K562 (cell line): ENCODE measurements at regions not wholly inside any gene's neighbourhood (a gene's known extent, or its start where the extent isn't known, plus 50 kb on each side); places are given as distances from the start of the nearest gene placed in this dataset.

Source experiments
- ATAC-seq: fragments of 200-7000 bp; cut with Tn5 transposase; 3 replicates; pipeline ENCODE4 v1.9.1; 2020; ENCODE audit warnings: moderate library complexity
- BruUV-seq: library from RNA; stranded (reverse); fragments of 400-500 nt; replicated peaks from 2 replicates; lab custom pipeline; 2021; lab: Mats Ljungman, UMichigan
- CTCF ChIA-PET: fragments of 300-600 bp; formaldehyde crosslinking; extraction: SDS; loops from one replicate; lab custom pipeline; 2021; ENCODE audit warnings: low intra/inter-chr PET ratio; lab: Yijun Ruan, JAX
- POLR2A ChIA-PET: fragments of 300-600, 350-650 bp; sonication (Branson Sonifier 250); formaldehyde crosslinking; extraction: SDS; loops from one replicate; lab custom pipeline; 2021; ENCODE audit warnings: antibody characterized with exemption, inconsistent platforms; lab: Yijun Ruan, JAX
- DNase-seq, 4 experiments: peaks; one replicate each; pipeline versions ENCODE4 v3.0.0 to v3.0.0-alpha.2; 2011 to 2018; ENCODE audit warnings: low spot score in 3 of 4, mixed read lengths in 3 of 4; ENCODE audit errors: extremely low read depth in 1 of 4
- FAIRE-seq: peaks from 2 replicates; lab custom pipeline; 2011; peaks lifted over from hg19 to GRCh38; lab: Jason Lieb, UNC
- H2AFZ ChIP-seq: 2 replicates; pipeline ENCODE4 v1.6.0; 2011; ENCODE audit warnings: low read depth, low read length, control low read depth, inconsistent platforms
- H3K27ac ChIP-seq: fragments of 200-600 bp; 3 replicates; pipeline ENCODE4 v1.8.0; 2011; ENCODE audit warnings: low read depth, mild to moderate bottlenecking, control low read depth, inconsistent platforms, low read length, moderate library complexity, mixed read lengths; ENCODE audit errors: extremely low read depth
- H3K27me3 ChIP-seq, 2 experiments: fragments of 300-600 bp in 1 of 2; 2 replicates in 1 of 2; 3 replicates in 1 of 2; pipeline versions ENCODE4 v1.6.0 to v1.8.0; 2011; ENCODE audit warnings: inconsistent platforms in 2 of 2, low read length in 2 of 2, mild to moderate bottlenecking in 1 of 2, mixed read lengths in 1 of 2, moderate library complexity in 1 of 2; ENCODE audit not compliant: control insufficient read depth in 2 of 2, insufficient read depth in 2 of 2
- H3K36me3 ChIP-seq: fragments of 300-600 bp; 3 replicates; pipeline ENCODE4 v1.8.0; 2011; ENCODE audit warnings: mild to moderate bottlenecking, low read length, inconsistent platforms; ENCODE audit not compliant: control insufficient read depth, insufficient read depth
- H3K4me1 ChIP-seq, 2 experiments: fragments of 200-600 bp in 1 of 2; replicated peaks in 1 of 2; 2 replicates in 1 of 2; 3 replicates in 1 of 2; pipeline versions ENCODE4 v1.5.1 to v1.8.0; 2011; ENCODE audit warnings: inconsistent platforms in 2 of 2, low read length in 2 of 2, mild to moderate bottlenecking in 1 of 2, mixed read lengths in 1 of 2, moderate library complexity in 1 of 2; ENCODE audit not compliant: control insufficient read depth in 2 of 2, insufficient read depth in 2 of 2
- H3K4me2 ChIP-seq: 2 replicates; pipeline ENCODE4 v1.6.1; 2011; ENCODE audit warnings: low read length, control low read depth, inconsistent platforms, mixed read lengths; ENCODE audit not compliant: insufficient read depth
- H3K4me3 ChIP-seq: fragments of 200-600 bp; sonication (generic), shearing (Covaris generic); 2 replicates; pipeline ENCODE4 v1.5.1; 2016; ENCODE audit warnings: control low read depth, inconsistent platforms
- H3K79me2 ChIP-seq: fragments of 200-600 bp; 3 replicates; pipeline ENCODE4 v1.8.0; 2011; ENCODE audit warnings: low read length, inconsistent platforms; ENCODE audit not compliant: control insufficient read depth, insufficient read depth
- H3K9ac ChIP-seq, 2 experiments: 2 replicates each; pipeline versions ENCODE4 v1.6.0 to v1.6.1; 2011; ENCODE audit warnings: low read depth in 2 of 2, low read length in 2 of 2, control low read depth in 1 of 2, inconsistent platforms in 1 of 2, mild to moderate bottlenecking in 1 of 2, mixed read lengths in 1 of 2; ENCODE audit not compliant: insufficient read depth in 1 of 2
- H3K9me1 ChIP-seq: one replicate; pipeline ENCODE4 v1.6.0; 2011; ENCODE audit warnings: inconsistent platforms, mild to moderate bottlenecking, low read length, moderate library complexity; ENCODE audit not compliant: control insufficient read depth, insufficient read depth
- H3K9me3 ChIP-seq: replicated peaks from 2 replicates; pipeline ENCODE4 v1.5.1; 2011; ENCODE audit warnings: low read depth, low read length, inconsistent platforms; ENCODE audit not compliant: control insufficient read depth, insufficient read depth
- H4K20me1 ChIP-seq: replicated peaks from 2 replicates; pipeline ENCODE4 v1.6.1; 2011; ENCODE audit warnings: low read length, inconsistent platforms, mixed read lengths; ENCODE audit not compliant: control insufficient read depth, insufficient read depth
- BACH1 ChIP-seq: fragments of 200-800 bp; sonication (Bioruptor generic); IDR thresholded peaks from 2 replicates; pipeline ENCODE4 v1.6.1; 2016; ENCODE audit warnings: missing genetic modification characterization, missing compliant biosample characterization
- CBX2 ChIP-seq: fragments of 200-600 bp; sonication (generic); IDR thresholded peaks from one replicate; pipeline ENCODE4 v1.6.1; 2012; ENCODE audit warnings: mild to moderate bottlenecking, low read length, inconsistent platforms; ENCODE audit not compliant: insufficient read depth, poor library complexity, severe bottlenecking
- CREBBP ChIP-seq: IDR thresholded peaks from one replicate; pipeline ENCODE4 v1.6.1; 2012; ENCODE audit warnings: low read depth, mild to moderate bottlenecking, control low read depth, inconsistent platforms, low read length
- KDM5B ChIP-seq: fragments of 200-600 bp; sonication (generic); IDR thresholded peaks from 2 replicates; pipeline ENCODE4 v1.6.1; 2012; ENCODE audit warnings: low read depth, mild to moderate bottlenecking, moderate library complexity, low read length, control low read depth, inconsistent platforms; ENCODE audit not compliant: insufficient replicate concordance
- MYNN ChIP-seq, 2 experiments: sonication (generic); formaldehyde crosslinking in 1 of 2; IDR thresholded peaks; 2 replicates each; pipeline versions ENCODE4 v1.5.0 to v1.6.1; 2016 to 2020; ENCODE audit warnings: antibody characterized with exemption in 1 of 2, missing genetic modification reagents in 1 of 2
- POLR2AphosphoS5 ChIP-seq: IDR thresholded peaks from 2 replicates; pipeline ENCODE4 v1.6.1; 2011; ENCODE audit warnings: mild to moderate bottlenecking, low read depth, low read length, moderate library complexity; ENCODE audit not compliant: control insufficient read depth, insufficient read depth
- SAFB ChIP-seq: fragments of 200-400 bp; formaldehyde crosslinking; IDR thresholded peaks from 2 replicates; pipeline ENCODE4 v1.6.1; 2017; ENCODE audit warnings: low read depth, low read length, borderline replicate concordance
- SOX6 ChIP-seq: fragments of 450-650 bp; IDR thresholded peaks from 2 replicates; pipeline ENCODE4 v1.6.1; 2014; ENCODE audit warnings: mild to moderate bottlenecking
- SREBF1 ChIP-seq: fragments of 150-350 bp; IDR thresholded peaks from 2 replicates; pipeline ENCODE4 v1.6.1; 2014; ENCODE audit warnings: antibody characterized with exemption, low read depth, low read length, borderline replicate concordance
- TCF15 ChIP-seq: fragments of 250-450 bp; sonication (Bioruptor Pico); IDR thresholded peaks from 2 replicates; pipeline ENCODE4 v1.8.0; 2022; ENCODE audit warnings: moderate library complexity, mild to moderate bottlenecking, inconsistent platforms
- USF1 ChIP-seq: sonication (generic); formaldehyde crosslinking; IDR thresholded peaks from 2 replicates; pipeline ENCODE4 v1.9.0; 2022; ENCODE audit warnings: mild to moderate bottlenecking, missing genetic modification reagents
- YY1 ChIP-seq, 3 experiments: IDR thresholded peaks; 2 replicates each; pipeline ENCODE4 v1.6.1; 2011; ENCODE audit warnings: low read length in 2 of 3, mild to moderate bottlenecking in 2 of 3, moderate library complexity in 2 of 3, borderline replicate concordance in 1 of 3, control low read depth in 1 of 3, low read depth in 1 of 3; ENCODE audit not compliant: insufficient read depth in 3 of 3, insufficient replicate concordance in 2 of 3, control insufficient read depth in 1 of 3, insufficient read length in 1 of 3; ENCODE audit errors: extremely low read depth in 1 of 3
- ZBTB1 ChIP-seq: sonication (generic); formaldehyde crosslinking; IDR thresholded peaks from 2 replicates; pipeline ENCODE4 v1.8.1; 2023; ENCODE audit warnings: missing genetic modification reagents, low read depth, mild to moderate bottlenecking, borderline replicate concordance
- ZNF395 ChIP-seq: fragments of 200-800 bp; sonication (Bioruptor generic); IDR thresholded peaks from 2 replicates; pipeline ENCODE4 v1.6.1; 2017; ENCODE audit warnings: missing genetic modification characterization, missing compliant biosample characterization
- ZNF507 ChIP-seq: conservative IDR thresholded peaks from 2 replicates; pipeline ENCODE4 v1.6.1; 2017; ENCODE audit warnings: missing genetic modification characterization, missing compliant biosample characterization
- ZNF655 ChIP-seq: fragments of 250-450 bp; sonication (Bioruptor Pico); IDR thresholded peaks from 2 replicates; pipeline ENCODE4 v1.5.0; 2021
- ZNF778 ChIP-seq: fragments of 450-650 bp; formaldehyde crosslinking; IDR thresholded peaks from 2 replicates; pipeline ENCODE4 v1.4.0; 2020; ENCODE audit warnings: mild to moderate bottlenecking, moderate library complexity
- WGBS: fragments of 100-300 bp; shearing (Covaris generic); methylation state at CpG from one replicate; pipeline ENCODE4 v1.1.6; 2016; ENCODE audit warnings: low coverage, mixed read lengths; ENCODE audit not compliant: insufficient coverage; ENCODE audit errors: missing lambda C conversion rate; 5-methylcytosine and 5-hydroxymethylcytosine counted together
- in situ Hi-C: fragments of 300-500 bp; cut with MboI; formaldehyde crosslinking; loops from 4 replicates; pipeline ENCODE4 v1.15.0; 2018; ENCODE audit warnings: inconsistent platforms, mixed read lengths
- intact Hi-C: fragments of 100-400 bp; cut with micrococcal nuclease; formaldehyde crosslinking; loops from 2 replicates; pipeline ENCODE4 v1.14.2; 2022

- no peak for ATAC-seq
- H3K4me1 ChIP-seq: no peaks in the 10 kb centered on the region
- no peaks in the 10 kb centered on the region for H3K27me3 ChIP-seq
- H3K79me2 ChIP-seq: no peaks in the 10 kb centered on the region
- intact Hi-C loops (no loop called here), in situ Hi-C loops (no loop called here)
- WGBS: no CpG with 5 or more reads among the region's 2 CpGs
- H3K4me3 ChIP-seq: no peak overlapping the region
- no peak overlapping the region for H3K27ac ChIP-seq
- no peaks in the 10 kb centered on the region for H3K9me3 ChIP-seq
- ChIA-PET CTCF (no interaction called here), POLR2A (no interaction called here)
- H3K4me2 ChIP-seq: no peak overlapping the region
- H4K20me1 ChIP-seq: no peaks in the 10 kb centered on the region
- no TSS peak for BruUV-seq
- H3K9ac ChIP-seq: no peak overlapping the region
- no peak for DNase-seq
- no peak for FAIRE-seq
- H2AFZ ChIP-seq: no peak overlapping the region
- no peaks in the 10 kb centered on the region for H3K36me3 ChIP-seq
- TF ChIP-seq SREBF1: no peak
- TF ChIP-seq KDM5B: no peak
- no peak for TF ChIP-seq SOX6
- TF ChIP-seq POLR2AphosphoS5: no peak
- no peak for TF ChIP-seq ZNF395 (CRISPR knock-in tag)
- TF ChIP-seq SAFB: no peak
- no peak for TF ChIP-seq CREBBP
- TF ChIP-seq ZNF507 (tag): no peak
- TF ChIP-seq CBX2: no peak
- no peak for TF ChIP-seq USF1 (CRISPR knock-in tag)
- no peak for TF ChIP-seq MYNN (IDR thresholded peaks at IDR 0.05)
- no peak for TF ChIP-seq MYNN (CRISPR knock-in tag; IDR thresholded peaks at IDR 0.05)
- TF ChIP-seq TCF15 (CRISPR knock-in tag): no peak
- no peak for TF ChIP-seq BACH1 (tag)
- TF ChIP-seq YY1 (IDR thresholded peaks at IDR 0.05; ENCODE audit: borderline replicate concordance in 1 of 3, control insufficient read depth in 1 of 3, extremely low read depth in 1 of 3, insufficient read depth in 3 of 3, insufficient read length in 1 of 3, insufficient replicate concordance in 2 of 3, low read depth in 1 of 3, low read length in 2 of 3): no peak
- TF ChIP-seq ZNF778: no peak
- TF ChIP-seq ZBTB1: no peak
- TF ChIP-seq ZNF655 (CRISPR knock-in tag): no peak
- no peaks in the 10 kb centered on the region for H3K9me1 ChIP-seq
These were observed 965.9 kb downstream of the FSTL5 start for GRCh38 chr4:161197912-161198311.
